Ascending aorta (tissue), 2 donors: ENCODE measurements at regions not wholly inside any gene's neighbourhood (a gene's known extent, or its start where the extent isn't known, plus 50 kb on each side); places are given as distances from the start of the nearest gene placed in this dataset.

ENCODE experiments used
- DNase-seq, 2 donors: peaks; one replicate each; pipeline ENCODE4 v3.0.0-alpha.2; 2019; ENCODE audit warnings: low spot score in 2 of 2
- H3K27ac ChIP-seq, 2 donors: fragments of 200-600 bp; sonication (generic); one replicate each; pipeline ENCODE4 v1.5.1; 2016 to 2017; ENCODE audit warnings: mild to moderate bottlenecking in 1 of 2
- H3K27me3 ChIP-seq: fragments of 200-600 bp; sonication (generic); one replicate; pipeline ENCODE4 v1.5.1; 2017
- H3K36me3 ChIP-seq, 2 donors: fragments of 200-600 bp; sonication (generic); one replicate each; pipeline ENCODE4 v1.5.1; 2016
- H3K4me1 ChIP-seq, 2 donors: fragments of 200-600 bp; sonication (generic); one replicate each; pipeline ENCODE4 v1.5.1; 2016 to 2017; ENCODE audit warnings: mild to moderate bottlenecking in 1 of 2
- H3K4me3 ChIP-seq, 2 donors: fragments of 200-600 bp; sonication (generic); one replicate each; pipeline ENCODE4 v1.5.1; 2016 to 2017; ENCODE audit warnings: mild to moderate bottlenecking in 1 of 2
- H3K9me3 ChIP-seq, 2 donors: fragments of 200-600 bp; sonication (generic); one replicate each; pipeline ENCODE4 v1.5.1; 2016
- intact Hi-C: fragments of 100-400 bp; cut with DNase I; formaldehyde crosslinking; loops from one replicate; pipeline ENCODE4 v1.15.1; 2023
- TF ChIP-seq, protein P1 (sequence below), 3 experiments: fragments of 200-600 bp in 2 of 3; fragments of 450-650 bp in 1 of 3; sonication (generic) in 2 of 3; IDR thresholded peaks; one replicate each; pipeline ENCODE4 v1.5.1; 2016 to 2019; ENCODE audit warnings: antibody characterized with exemption in 3 of 3, mild to moderate bottlenecking in 1 of 3, moderate library complexity in 1 of 3

DNA sequence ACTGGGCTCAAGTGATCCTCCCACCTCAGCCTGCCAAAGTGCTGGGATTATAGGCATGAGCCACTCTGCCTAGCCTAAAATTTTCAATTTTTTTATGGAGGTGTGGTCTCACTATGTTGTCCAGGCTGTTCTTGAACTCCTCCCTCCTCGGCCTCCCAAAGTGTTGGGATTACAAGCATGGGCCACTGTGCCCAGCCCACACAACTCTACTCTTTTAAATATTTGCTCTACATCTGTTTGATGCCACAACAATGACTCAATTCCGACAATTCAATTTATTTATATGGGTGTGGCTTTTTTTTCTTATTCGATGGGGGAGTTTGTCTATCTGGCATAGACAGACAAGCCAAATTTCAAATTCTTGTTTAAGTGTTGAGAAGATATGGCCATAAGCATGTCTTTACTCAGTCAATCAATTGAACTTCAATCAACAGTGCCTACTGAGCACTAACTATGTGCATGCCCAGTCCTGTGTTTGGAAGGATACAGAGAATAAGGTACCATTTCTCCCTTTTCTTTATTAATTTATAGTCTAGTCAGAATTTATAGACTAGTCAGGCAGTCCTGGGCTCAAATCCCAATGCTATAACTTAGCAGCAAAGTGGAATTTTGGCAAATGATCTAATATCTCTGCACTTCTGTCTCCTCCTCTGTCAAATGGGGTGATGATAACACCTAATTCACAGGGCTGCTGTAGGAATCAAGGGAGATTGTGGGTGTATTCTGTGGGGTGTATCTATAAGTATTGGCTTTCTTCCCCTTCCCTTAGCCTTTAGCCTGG, 54.6 kb upstream of the PIAS1 start:
- Histone ChIP-seq H3K27ac (no peak overlapping the region), H3K27me3 (no peaks in the 10 kb centered on the region), H3K9me3 (no peaks in the 10 kb centered on the region), H3K4me1 (peaks cover 0 to 7% of the 10 kb centered on the region in 2 donors), H3K36me3 (no peaks in the 10 kb centered on the region), H3K4me3 (no peak overlapping the region)
- no peak for DNase-seq
- intact Hi-C loops: no loop called here
- TF ChIP-seq, protein P1, sequence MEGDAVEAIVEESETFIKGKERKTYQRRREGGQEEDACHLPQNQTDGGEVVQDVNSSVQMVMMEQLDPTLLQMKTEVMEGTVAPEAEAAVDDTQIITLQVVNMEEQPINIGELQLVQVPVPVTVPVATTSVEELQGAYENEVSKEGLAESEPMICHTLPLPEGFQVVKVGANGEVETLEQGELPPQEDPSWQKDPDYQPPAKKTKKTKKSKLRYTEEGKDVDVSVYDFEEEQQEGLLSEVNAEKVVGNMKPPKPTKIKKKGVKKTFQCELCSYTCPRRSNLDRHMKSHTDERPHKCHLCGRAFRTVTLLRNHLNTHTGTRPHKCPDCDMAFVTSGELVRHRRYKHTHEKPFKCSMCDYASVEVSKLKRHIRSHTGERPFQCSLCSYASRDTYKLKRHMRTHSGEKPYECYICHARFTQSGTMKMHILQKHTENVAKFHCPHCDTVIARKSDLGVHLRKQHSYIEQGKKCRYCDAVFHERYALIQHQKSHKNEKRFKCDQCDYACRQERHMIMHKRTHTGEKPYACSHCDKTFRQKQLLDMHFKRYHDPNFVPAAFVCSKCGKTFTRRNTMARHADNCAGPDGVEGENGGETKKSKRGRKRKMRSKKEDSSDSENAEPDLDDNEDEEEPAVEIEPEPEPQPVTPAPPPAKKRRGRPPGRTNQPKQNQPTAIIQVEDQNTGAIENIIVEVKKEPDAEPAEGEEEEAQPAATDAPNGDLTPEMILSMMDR (IDR thresholded peaks at IDR 0.05): no peak

- intact Hi-C loops: no loop called here
- no peaks in the 10 kb centered on the region for H3K9me3 ChIP-seq
- no peaks in the 10 kb centered on the region for H3K36me3 ChIP-seq
- H3K4me1 ChIP-seq: peaks cover 0 to 7% of the 10 kb centered on the region in 2 donors
- H3K27ac ChIP-seq: no peak overlapping the region
- H3K27me3 ChIP-seq: no peaks in the 10 kb centered on the region
- no peak for DNase-seq
- TF ChIP-seq, protein P1 (IDR thresholded peaks at IDR 0.05): no peak
- H3K4me3 ChIP-seq: no peak overlapping the region
These were observed 53.4 kb upstream of the PIAS1 start for GRCh38 chr15:68000754-68001153.

GRCh38 chr15:68001811-68002210, 52.3 kb upstream of the PIAS1 start:
- Histone ChIP-seq H3K4me3 (no peak overlapping the region), H3K4me1 (peaks cover 0 to 7% of the 10 kb centered on the region in 2 donors), H3K36me3 (no peaks in the 10 kb centered on the region), H3K9me3 (no peaks in the 10 kb centered on the region), H3K27ac (no peak overlapping the region), H3K27me3 (no peaks in the 10 kb centered on the region)
- TF ChIP-seq, protein P1 (IDR thresholded peaks at IDR 0.05): no peak
- intact Hi-C loops: no loop called here
- no peak for DNase-seq

- TF ChIP-seq, protein P1 (IDR thresholded peaks at IDR 0.05): no peak
These were observed 50.8 kb upstream of the PIAS1 start for GRCh38 chr15:68003297-68003696.

More at GRCh38 chr15:68003297-68003696, 50.8 kb upstream of the PIAS1 start:
- no peaks in the 10 kb centered on the region for H3K27me3 ChIP-seq
- no peaks in the 10 kb centered on the region for H3K36me3 ChIP-seq
- intact Hi-C loops: no loop called here
- H3K4me3 ChIP-seq: no peak overlapping the region
- DNase-seq: no peak
- H3K9me3 ChIP-seq: no peaks in the 10 kb centered on the region
- peaks cover 0 to 4% of the 10 kb centered on the region in 2 donors for H3K4me1 ChIP-seq
- no peak overlapping the region for H3K27ac ChIP-seq
